Smooth muscle cell (in vitro differentiated cells): ENCODE measurements at regions not wholly inside any gene's neighbourhood (a gene's known extent, or its start where the extent isn't known, plus 50 kb on each side); places are given as distances from the start of the nearest gene placed in this dataset.

Source experiments
- DNase-seq: peaks from one replicate; lab custom pipeline; 2025; ENCODE audit not compliant: unreplicated experiment; lab: John Stamatoyannopoulos, UW
- H2AFZ ChIP-seq: fragments of 200-600 bp; sonication (generic); 2 replicates; pipeline ENCODE4 v1.6.0; 2016; ENCODE audit warnings: antibody characterized with exemption, low read depth, mild to moderate bottlenecking
- H3F3A ChIP-seq: fragments of 200-600 bp; sonication (generic); 2 replicates; pipeline ENCODE4 v1.6.0; 2017; ENCODE audit warnings: antibody characterized with exemption, low read depth
- H3K27ac ChIP-seq: fragments of 200-600 bp; sonication (generic); 2 replicates; pipeline ENCODE4 v1.5.1; 2016; ENCODE audit warnings: low read depth, mild to moderate bottlenecking
- H3K27me3 ChIP-seq: fragments of 200-600 bp; sonication (generic); 2 replicates; pipeline ENCODE4 v1.6.1; 2016; ENCODE audit warnings: low read depth, mild to moderate bottlenecking
- H3K36me3 ChIP-seq: fragments of 200-600 bp; sonication (generic); 2 replicates; pipeline ENCODE4 v1.5.1; 2016; ENCODE audit warnings: low read depth
- H3K4me1 ChIP-seq: fragments of 200-600 bp; sonication (generic); 2 replicates; pipeline ENCODE4 v1.5.1; 2016; ENCODE audit warnings: low read depth
- H3K4me2 ChIP-seq: fragments of 200-600 bp; sonication (generic); 2 replicates; pipeline ENCODE4 v1.6.0; 2016; ENCODE audit warnings: mild to moderate bottlenecking
- H3K4me3 ChIP-seq: fragments of 200-600 bp; sonication (generic); 2 replicates; pipeline ENCODE4 v1.5.1; 2016; ENCODE audit warnings: mild to moderate bottlenecking
- H3K79me2 ChIP-seq: fragments of 200-600 bp; sonication (generic); 2 replicates; pipeline ENCODE4 v1.6.0; 2016; ENCODE audit warnings: low read depth, mild to moderate bottlenecking
- H3K9ac ChIP-seq: fragments of 200-600 bp; sonication (generic); 2 replicates; pipeline ENCODE4 v1.6.0; 2016; ENCODE audit warnings: low read depth
- H3K9me3 ChIP-seq: fragments of 200-600 bp; sonication (generic); replicated peaks from 2 replicates; pipeline ENCODE4 v1.5.1; 2016; ENCODE audit warnings: low read depth
- H4K20me1 ChIP-seq: fragments of 200-600 bp; sonication (generic); 2 replicates; pipeline ENCODE4 v1.6.0; 2016; ENCODE audit warnings: low read depth
- CTCF ChIP-seq: fragments of 200-600 bp; sonication (generic); IDR thresholded peaks from 2 replicates; pipeline ENCODE4 v1.5.1; 2017; ENCODE audit warnings: borderline replicate concordance, mild to moderate bottlenecking, antibody characterized with exemption; ENCODE audit not compliant: insufficient read depth, poor library complexity, severe bottlenecking
- WGBS: methylation state at CpG from one replicate; pipeline ENCODE4 v1.1.7; 2016; ENCODE audit warnings: low lambda C conversion rate; 5-methylcytosine and 5-hydroxymethylcytosine counted together

- Histone ChIP-seq H3K9me3 (no peaks in the 10 kb centered on the region), H3K4me1 (no peaks in the 10 kb centered on the region), H3K4me2 (peak overlapping the region; percentile 42), H4K20me1 (no peaks in the 10 kb centered on the region), H3K27me3 (no peaks in the 10 kb centered on the region), H2AFZ (no peak overlapping the region), H3K79me2 (no peaks in the 10 kb centered on the region), H3K9ac (no peak overlapping the region), H3K36me3 (no peaks in the 10 kb centered on the region), H3K27ac (peak overlapping the region; percentile 45), H3F3A (peaks cover 5% of the 10 kb centered on the region), H3K4me3 (no peak overlapping the region)
- DNase-seq: no peak
- no peak for TF ChIP-seq CTCF
- WGBS: 12% methylated on average over 5 of the region's 5 CpGs
These were observed 255.9 kb downstream of the XXYLT1 start for GRCh38 chr3:195015021-195015420.

GRCh38 chr3:195017151-195017550 lies 253.8 kb downstream of the XXYLT1 start:
- no peaks in the 10 kb centered on the region for H3K4me1 ChIP-seq
- TF ChIP-seq CTCF: no peak
- H3K36me3 ChIP-seq: no peaks in the 10 kb centered on the region
- no peaks in the 10 kb centered on the region for H3K27me3 ChIP-seq
- H3K4me3 ChIP-seq: no peak overlapping the region
- peaks cover 5% of the 10 kb centered on the region for H3F3A ChIP-seq
- no peak for DNase-seq
- H3K4me2 ChIP-seq: no peak overlapping the region
- no peaks in the 10 kb centered on the region for H4K20me1 ChIP-seq
- 82% methylated on average over 4 of the region's 4 CpGs for WGBS
- no peak overlapping the region for H2AFZ ChIP-seq
- no peak overlapping the region for H3K9ac ChIP-seq
- H3K27ac ChIP-seq: no peak overlapping the region
- no peaks in the 10 kb centered on the region for H3K79me2 ChIP-seq
- no peaks in the 10 kb centered on the region for H3K9me3 ChIP-seq
